ENCODE measurements at regions not wholly inside any gene's neighbourhood (a gene's known extent, or its start where the extent isn't known, plus 50 kb on each side); places are given as distances from the start of the nearest gene placed in this dataset.

- no peak for TF ChIP-seq ARNTL (CRISPR knock-in tag; IDR thresholded peaks at IDR 0.05; ENCODE audit: borderline replicate concordance, low read depth)
- TF ChIP-seq ESRRG (CRISPR knock-in tag; IDR thresholded peaks at IDR 0.05), result no peak
- no peak for TF ChIP-seq CSDC2 (CRISPR knock-in tag; IDR thresholded peaks at IDR 0.05)
- no peak for TF ChIP-seq PATZ1 (CRISPR knock-in tag; IDR thresholded peaks at IDR 0.05; ENCODE audit: borderline replicate concordance)
- TF ChIP-seq ZNF70 (CRISPR knock-in tag; IDR thresholded peaks at IDR 0.05), result no peak
- TF ChIP-seq TSHZ2 (CRISPR knock-in tag; IDR thresholded peaks at IDR 0.05), result no peak
- TF ChIP-seq ZNF565 (CRISPR knock-in tag; conservative IDR thresholded peaks at IDR 0.05; ENCODE audit: low read depth), result no peak
- no peak for TF ChIP-seq RARB (CRISPR knock-in tag; IDR thresholded peaks at IDR 0.05)
- no peak for TF ChIP-seq POU6F1 (CRISPR knock-in tag; IDR thresholded peaks at IDR 0.05; ENCODE audit: borderline replicate concordance, low read depth)
- TF ChIP-seq GLIS3 (CRISPR knock-in tag; IDR thresholded peaks at IDR 0.05), result no peak
Observed at GRCh38 chr12:97027482-97027881, 120.4 kb downstream of the NEDD1 start.

Data from SK-N-SH treated with all-trans-retinoic acid at 6 μM for 48 hours (cell line).